DMS 273 treated with DMSO at 0.1 percent for 48 hours (cell line): ENCODE measurements at regions not wholly inside any gene's neighbourhood (a gene's known extent, or its start where the extent isn't known, plus 50 kb on each side); places are given as distances from the start of the nearest gene placed in this dataset.

ENCODE experiments used
- DNase-seq: peaks from one replicate; lab custom pipeline; 2025; lab: John Stamatoyannopoulos, UW

- DNase-seq, result no peak
Observed at GRCh38 chr5:133797167-133797566, 171.3 kb downstream of the C5orf15 start.

GRCh38 chr5:133796186-133796585, 172.2 kb downstream of the C5orf15 start:
- no peak for DNase-seq

GRCh38 chr5:133794771-133795415, 173.5 kb downstream of the C5orf15 start:
- DNase-seq, result no peak

- no peak for DNase-seq
Observed at GRCh38 chr5:133793756-133794465, 174.5 kb downstream of the C5orf15 start.

GRCh38 chr5:133792655-133793054, 175.8 kb downstream of the C5orf15 start:
- DNase-seq, result no peak

DNA sequence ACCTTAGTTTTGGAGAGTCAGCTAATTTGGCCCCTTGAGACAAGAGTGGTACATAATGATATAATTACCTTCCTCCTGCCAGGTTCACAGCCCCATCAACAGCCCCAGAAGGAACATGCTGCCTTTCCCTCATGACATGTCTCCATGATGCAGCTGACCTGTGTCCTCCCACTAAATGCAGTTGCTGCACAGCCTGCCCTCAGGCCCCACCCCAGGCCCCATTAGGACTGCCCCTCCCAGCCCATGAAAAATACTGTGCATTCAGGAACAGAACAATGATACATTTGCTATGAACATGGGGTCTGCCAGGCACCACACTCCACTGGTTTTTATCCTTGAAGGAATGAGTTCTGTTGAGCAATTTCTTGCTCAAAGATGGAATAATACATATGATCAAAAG, 176.4 kb downstream of the C5orf15 start:
- DNase-seq, result no peak

- DNase-seq, result no peak
Observed at GRCh38 chr5:133790898-133791297, 177.5 kb downstream of the C5orf15 start.

DNA sequence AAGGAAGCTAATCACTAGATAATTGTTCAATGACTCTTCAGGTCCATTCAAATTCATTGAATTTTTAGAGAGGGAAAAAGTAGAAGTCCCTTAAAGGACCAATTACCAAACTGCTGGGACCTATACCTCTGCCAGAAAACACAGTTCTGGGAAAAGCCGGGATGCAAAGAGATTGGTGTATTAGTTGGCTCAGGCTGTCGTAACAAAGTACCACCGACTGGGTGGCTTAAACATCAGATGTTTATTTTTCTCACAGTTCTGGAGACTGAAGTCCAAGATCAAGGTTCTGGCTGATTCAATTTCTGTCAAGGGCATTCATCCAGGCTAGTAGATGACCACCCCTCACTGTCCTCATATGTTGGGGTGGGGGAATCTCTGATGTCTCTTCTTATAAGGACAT, 177.1 kb upstream of the FSTL4 start:
- DNase-seq, result no peak

DNA sequence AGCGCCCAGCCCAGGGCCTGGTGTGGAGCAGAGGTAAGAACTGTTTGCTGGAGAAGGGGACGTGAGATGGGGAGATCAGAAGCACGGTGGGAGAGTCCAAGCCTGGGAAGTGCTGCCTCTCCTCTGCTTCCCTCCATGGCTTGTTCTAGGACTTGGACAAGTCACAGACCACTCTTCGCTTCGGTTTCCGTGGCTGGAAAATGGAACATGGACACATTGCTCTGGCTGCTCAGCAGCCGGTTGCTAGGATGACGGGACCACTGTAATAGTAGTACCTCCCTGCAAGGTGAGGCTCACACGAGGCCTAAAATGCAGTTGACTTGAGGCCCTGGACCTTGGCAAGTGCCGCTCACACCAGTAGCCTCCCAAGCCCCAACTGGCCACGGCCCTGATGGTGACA, 175.8 kb upstream of the FSTL4 start:
- DNase-seq, result no peak

- no peak for DNase-seq
Observed at GRCh38 chr5:133786420-133786819, 174.1 kb upstream of the FSTL4 start.

DNA sequence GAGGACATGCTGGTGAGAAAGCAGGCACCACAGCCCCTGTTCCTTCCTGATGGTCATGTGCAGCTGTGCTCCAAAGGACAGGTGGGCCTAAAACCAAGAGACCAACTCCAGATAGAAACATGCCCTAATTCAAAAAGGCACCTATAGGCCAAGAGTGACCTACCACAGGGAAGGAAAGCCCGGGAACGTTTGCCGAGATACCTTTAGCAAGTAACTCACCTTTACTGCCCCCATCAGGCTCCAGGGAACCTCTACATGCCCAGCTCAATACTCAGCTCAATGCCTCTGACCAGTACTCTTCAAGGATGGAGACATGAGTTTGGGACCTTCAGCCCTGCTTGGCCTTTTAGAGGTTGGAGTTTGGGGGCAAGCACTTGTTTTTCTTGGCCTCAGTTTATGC, 172.8 kb upstream of the FSTL4 start:
- no peak for DNase-seq

GRCh38 chr5:133783481-133783880, 171.1 kb upstream of the FSTL4 start:
- DNase-seq, result no peak

- DNase-seq, result no peak
Observed at GRCh38 chr5:133782736-133783135, 170.4 kb upstream of the FSTL4 start.

GRCh38 chr5:133781436-133782225, 169.3 kb upstream of the FSTL4 start:
- DNase-seq, result no peak

- DNase-seq, result no peak
Observed at GRCh38 chr5:133780619-133781280, 168.4 kb upstream of the FSTL4 start.

DNA sequence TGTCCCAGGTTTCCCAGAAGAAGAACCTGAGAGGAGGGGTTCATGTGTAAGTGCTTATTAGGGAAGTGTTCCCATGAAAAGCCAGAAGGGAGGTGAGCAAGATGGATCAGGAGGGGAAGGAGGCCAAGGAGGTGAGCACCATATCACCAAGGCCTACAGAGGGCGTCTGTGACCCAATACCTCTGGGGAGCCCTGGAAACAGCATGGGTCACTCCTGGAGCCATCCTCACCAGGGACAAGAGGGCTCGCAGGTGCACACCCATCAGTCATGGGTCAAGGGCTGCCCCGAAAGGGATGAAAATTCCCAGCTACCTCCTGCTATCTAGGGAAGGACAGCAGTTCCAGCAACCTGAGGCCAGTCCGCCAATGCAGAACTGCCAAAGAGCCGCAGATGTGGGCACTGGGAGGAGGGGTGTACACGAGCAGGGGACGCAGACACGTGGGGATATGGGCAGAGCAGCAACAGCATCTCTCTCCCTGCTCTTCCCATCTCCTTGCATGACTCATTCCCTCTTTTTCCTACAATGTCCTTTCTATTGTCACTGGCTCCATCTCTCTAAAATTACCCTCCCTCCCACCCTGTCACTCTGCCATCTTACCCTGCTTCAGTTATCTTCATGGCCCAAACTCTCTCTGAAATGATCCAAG, 167.6 kb upstream of the FSTL4 start:
- DNase-seq, result no peak

DNA sequence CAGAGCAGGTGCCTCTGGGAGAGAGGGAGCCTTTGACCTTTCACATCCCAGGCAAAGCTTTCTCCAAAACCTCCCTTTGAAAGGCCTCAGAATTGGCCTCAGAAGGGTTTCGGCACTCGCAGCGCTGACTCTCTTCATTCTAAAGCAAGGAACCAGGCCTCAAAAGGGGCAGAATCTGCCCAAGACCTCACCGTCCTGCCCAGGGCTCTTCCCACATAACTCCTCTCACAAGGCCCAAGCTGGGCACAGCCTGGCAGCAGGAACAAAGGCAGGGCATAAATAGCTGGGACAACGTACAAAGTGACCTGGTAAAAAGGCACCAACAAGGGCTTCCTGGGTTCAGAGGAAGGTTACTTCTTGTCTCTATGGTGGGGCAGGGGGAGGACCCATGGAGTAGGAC, 166.3 kb upstream of the FSTL4 start:
- no peak for DNase-seq

DNA sequence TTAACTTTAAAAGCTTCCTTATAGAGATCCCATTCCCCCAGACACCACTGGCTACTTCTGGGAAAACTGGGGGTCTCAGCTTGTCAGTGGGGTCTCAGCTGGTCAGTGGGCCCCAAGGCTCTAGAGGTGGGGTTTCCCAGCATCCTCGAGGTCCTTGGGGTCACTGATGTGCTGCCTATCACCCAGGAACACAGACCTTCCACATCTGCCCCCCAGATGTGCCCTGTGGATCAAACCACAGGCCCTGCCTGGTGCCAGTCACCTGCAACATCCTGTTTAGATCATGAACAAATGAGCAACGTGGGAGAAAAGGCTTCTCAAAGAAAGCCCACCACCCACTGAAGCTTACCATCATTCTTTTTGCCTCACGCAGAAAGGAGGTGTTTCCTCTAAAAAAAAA, 165.6 kb upstream of the FSTL4 start:
- DNase-seq, result no peak

GRCh38 chr5:133775584-133776304, 163.4 kb upstream of the FSTL4 start:
- DNase-seq, result no peak

- no peak for DNase-seq
Observed at GRCh38 chr5:133773247-133774202, 161.2 kb upstream of the FSTL4 start.
